ENCODE measurements at regions not wholly inside any gene's neighbourhood (a gene's known extent, or its start where the extent isn't known, plus 50 kb on each side); places are given as distances from the start of the nearest gene placed in this dataset.

DNA sequence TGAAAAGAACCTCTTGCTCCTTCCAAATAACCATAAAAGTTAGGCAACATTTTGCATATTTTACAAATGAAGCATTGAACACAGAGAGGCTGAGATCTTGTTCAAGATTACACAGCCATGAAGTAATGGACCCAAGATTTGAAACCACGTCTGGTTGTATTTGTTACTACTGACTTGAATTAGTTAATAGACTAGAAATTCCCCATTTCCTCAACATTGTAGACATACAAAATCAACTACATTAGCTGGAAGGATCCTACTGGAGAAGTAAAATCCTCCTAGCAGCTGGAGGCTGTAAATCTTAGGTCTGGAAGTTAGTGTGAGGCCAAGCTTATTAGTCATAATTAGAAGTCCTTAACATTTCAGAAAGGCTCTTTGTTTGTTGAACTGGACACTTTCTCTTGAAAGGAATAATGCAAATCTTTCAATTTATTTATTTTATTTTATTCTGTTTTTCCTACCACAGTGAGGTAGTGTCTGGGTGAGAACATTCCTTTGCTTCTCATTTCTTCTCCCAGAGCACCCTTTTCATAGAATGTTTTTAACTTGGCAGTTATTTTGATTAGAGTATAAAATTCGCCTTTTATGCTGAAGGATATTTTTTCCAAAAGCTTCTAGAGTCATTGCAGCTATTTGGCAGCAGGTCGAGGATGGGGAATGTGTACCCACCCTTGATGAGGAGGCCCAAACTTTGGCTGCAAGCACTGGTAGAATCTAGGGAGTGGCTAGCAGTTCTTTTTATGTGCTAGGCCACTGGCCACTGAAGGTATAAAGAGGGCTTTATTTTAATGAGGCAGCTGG is 62.0 kb upstream of the CLNK start:
- no peak for DNase-seq (ENCODE audit: low read depth)

DNA sequence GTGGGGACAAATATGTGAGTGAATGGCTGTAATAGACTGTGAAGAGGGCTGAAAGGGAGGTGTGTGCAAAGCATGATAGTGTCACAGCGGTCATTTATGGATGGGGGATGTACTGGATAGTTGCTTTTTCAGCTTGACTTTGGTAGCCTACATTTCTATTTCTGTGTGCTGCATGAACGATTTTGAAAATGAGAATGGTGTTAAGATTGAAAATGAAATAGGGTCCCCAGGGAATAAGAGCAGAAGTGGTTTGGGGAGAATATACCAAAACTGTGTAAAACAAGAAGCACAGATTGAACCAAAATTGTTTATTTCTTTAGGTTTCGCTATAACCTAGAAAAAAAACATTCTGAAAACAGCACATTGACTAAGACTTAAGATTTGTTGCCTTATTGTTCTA is 58.8 kb upstream of the CLNK start:
- no peak for DNase-seq (ENCODE audit: low read depth)

DNA sequence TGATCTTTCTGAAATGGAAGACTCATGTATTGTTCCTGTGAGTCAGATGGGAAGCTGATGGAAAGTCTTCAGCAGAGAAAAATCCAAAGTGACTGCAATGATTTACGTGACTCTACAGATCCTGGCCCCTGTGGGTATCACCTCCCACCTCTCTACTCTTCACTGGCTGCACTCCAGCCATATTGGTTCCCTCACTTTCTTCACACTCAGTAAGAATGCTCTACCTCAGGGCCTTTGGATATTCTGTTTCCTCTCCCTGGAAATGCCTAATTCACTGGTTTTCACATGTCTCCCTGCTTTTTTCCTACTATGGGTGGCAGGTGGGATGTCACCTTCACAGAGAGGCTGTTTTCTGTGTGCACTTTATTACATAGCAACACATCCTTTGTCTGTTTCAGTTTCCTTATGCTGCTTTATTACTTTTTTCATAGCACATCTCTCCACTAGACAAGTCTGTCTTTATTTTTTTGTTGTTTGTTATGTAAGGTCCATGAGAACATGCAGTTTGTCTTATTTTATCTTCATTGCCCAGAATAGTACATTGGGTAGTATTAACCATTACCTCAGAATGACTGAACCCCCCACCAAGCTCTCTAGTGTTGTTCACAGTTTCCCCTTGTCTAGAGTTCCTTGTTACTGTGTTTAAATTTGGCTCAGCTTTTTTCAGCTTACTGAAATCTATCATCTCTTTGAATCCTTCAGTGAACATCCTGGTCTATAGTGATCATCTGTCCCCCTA is 57.6 kb upstream of the CLNK start:
- no peak for DNase-seq (ENCODE audit: low read depth)

DNA sequence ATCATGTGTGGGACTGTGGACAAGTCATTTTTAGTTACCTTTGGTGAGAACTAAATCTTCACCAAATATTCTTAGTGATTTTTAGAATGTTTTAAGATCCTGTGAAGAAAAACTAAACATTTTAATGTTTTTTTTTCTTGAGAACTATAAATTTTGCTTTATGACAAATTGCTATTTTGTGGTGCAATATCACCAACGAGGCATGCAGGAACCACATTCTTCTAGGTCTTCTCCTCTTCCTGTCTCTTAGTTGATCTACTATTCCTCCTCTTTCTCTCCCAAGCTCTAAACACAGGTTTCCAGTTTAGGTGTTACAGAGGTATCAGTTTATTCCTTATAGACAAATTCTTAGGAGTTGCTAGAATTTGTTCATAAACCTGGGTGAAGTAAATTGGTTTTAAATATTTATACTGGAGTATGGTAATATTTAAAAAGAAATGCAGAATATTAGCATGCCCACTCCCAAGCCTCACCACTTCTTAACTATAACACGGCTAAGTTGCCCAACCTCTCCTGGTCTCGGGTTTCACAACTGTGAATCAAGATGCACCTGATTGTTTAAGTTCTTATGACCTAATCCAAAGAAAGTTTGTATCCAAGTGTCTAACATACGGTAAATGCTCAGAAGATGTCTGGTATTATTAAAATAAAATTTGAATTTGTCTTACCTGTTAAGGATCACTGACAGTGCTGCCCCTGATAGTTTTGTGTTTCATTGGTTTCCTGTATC is 56.5 kb upstream of the CLNK start:
- DNase-seq (ENCODE audit: low read depth): no peak

DNA sequence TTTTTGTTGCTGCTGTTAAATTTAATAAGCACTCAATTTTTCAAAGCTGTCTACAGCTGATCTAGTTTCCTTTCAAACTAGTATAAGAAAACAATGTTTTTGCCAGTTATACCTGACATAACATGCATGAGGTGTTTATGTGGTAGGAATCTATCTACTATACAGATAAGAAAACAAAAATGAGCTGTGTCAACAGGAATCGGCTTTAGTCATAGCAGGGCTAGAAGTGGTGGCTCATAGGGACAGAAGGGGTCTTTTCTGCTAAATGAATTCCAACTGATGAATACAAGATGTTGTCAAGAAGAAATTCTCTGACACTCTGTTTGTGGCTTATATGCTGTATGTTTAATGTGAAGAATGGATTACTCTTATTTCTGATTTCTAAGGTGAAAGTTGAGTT is 55.7 kb upstream of the CLNK start:
- no peak for DNase-seq (ENCODE audit: low read depth)

DNA sequence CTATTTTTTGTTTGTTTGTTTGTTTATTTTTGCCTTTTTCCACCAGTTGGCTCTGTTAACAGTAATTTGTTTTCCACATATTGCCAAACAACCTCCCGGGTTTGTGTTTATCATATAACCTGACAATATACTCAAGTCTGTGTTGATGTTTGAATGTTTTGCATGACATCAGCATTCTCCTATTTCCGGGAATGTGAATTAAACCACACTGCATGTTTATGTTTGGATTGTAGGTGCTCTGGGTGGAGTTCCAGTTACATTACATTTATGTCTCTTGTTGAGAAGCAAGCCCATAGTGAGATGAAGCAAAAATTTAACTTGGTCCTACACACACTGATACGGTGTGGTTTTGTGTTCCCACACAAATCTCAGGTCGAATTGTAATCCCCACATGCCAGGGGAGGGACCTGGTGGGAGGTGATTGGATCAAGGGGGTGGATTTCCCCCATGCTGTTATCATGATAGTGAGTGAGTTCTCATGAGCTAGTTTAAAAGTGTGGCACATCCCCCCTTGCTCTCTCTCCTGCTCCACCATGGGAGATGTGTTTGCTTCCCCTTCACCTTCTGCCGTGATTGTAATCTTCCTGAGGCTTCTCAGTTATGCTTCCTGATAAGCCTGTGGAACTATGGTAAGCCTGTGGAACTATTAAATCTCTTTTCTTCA is 54.4 kb upstream of the CLNK start:
- DNase-seq (ENCODE audit: low read depth): no peak

DNA sequence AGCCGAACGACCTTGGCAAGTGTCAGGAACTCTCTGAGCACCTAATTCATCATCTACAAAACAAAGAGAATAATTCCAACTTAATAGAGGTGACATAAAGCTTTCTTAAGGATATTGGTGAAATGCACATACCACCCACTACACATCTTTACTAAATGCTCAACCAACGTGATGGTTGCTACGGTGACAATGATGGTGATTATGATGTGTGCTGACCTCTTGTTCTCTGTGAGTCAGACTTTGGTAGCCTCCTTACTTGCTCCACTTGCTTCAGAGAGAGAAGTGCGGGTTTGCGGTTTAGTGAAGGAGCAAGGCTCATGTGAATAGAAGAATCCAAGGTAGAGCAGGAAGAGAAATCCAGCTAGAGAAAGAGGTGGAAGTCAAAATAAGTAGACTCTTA is 52.8 kb upstream of the CLNK start:
- no peak for DNase-seq (ENCODE audit: low read depth)

DNA sequence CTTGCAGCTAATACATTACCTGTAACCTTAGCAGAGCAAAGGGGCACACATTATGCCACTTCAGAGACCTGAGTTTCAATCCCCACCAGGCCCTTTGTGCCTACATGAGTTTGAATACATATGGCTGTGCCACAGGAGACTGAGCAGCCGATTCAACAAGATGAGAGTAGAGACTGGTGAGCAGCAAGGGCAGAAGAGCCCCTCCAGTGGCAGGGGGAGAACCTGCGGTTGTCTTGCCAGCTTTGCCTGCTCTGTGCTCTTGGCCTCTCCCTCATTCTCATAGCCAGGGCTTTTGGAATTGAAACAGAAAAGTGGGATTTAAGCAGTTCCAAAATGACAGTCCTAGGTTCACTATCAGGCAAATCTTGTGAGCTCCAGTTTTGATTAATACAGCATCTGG is 52.3 kb upstream of the CLNK start:
- no peak for DNase-seq (ENCODE audit: low read depth)

DNA sequence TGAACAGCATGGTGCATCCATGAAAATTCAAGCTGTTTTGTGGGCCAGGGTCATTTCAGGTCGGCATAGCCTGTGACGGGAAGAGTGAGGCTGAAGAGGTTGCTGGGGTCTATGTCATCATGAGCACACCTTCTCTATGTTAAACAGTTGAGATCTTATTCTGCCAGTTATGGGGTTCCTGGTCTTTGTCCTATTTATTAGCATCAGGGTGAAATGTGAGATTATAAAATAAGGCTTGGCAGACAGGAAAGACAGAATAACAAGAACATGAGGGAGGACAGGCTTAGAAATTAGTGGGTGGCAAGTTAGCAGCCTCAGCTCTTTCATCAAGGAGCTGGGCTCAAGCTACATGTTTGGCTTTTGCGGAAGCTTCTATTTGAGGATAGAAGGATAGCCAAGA is 51.7 kb upstream of the CLNK start:
- DNase-seq (ENCODE audit: low read depth): no peak

DNA sequence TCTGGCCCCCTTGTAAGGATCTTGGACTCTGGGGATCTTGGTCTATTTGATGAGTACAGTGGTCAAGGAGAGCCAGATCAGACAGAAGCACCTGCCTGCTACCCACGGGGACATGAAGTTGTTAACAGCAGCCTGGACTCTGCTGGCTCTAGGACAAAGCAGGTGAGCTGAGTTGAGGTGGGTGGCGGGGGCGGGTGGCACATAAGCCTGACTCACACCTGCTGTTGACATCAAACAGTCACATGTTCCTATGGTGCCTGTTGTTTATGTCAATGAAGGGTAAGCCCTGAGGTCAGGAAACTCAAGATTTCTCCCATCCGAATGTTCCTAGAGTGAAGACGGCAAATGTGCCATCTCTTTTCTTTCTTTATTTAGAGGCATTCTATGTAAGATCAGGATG is 50.1 kb upstream of the CLNK start:
- no peak for DNase-seq (ENCODE audit: low read depth)
